Fibroblast of mammary gland (primary cell): ENCODE measurements at regions not wholly inside any gene's neighbourhood (a gene's known extent, or its start where the extent isn't known, plus 50 kb on each side); places are given as distances from the start of the nearest gene placed in this dataset.
A peak's percentile ranks its signal among the peaks of the same experiment; 100 is the strongest.

Experiments
- DNase-seq: peaks from one replicate; pipeline ENCODE4 v3.0.0-alpha.2; 2010; ENCODE audit warnings: low read depth
- H3K4me3 ChIP-seq: 2 replicates; pipeline ENCODE4 v1.5.1; 2011; ENCODE audit warnings: low read depth, mild to moderate bottlenecking, low read length, moderate library complexity; ENCODE audit not compliant: control insufficient read depth
- CTCF ChIP-seq: conservative IDR thresholded peaks from 2 replicates; pipeline ENCODE4 v1.5.1; 2011; ENCODE audit warnings: low read depth, low read length, inconsistent platforms; ENCODE audit not compliant: control insufficient read depth, insufficient read depth

- peak; percentile 54 for DNase-seq
- TF ChIP-seq CTCF: no peak
- no peak overlapping the region for H3K4me3 ChIP-seq
These were observed 210.7 kb upstream of the TLL1 start for GRCh38 chr4:165662341-165662740.

- peak; percentile 51 for DNase-seq
- H3K4me3 ChIP-seq: no peak overlapping the region
- TF ChIP-seq CTCF: no peak
These were observed 209.6 kb upstream of the TLL1 start for GRCh38 chr4:165663411-165663810.

GRCh38 chr4:165666836-165667235 lies 206.2 kb upstream of the TLL1 start:
- DNase-seq: no peak
- H3K4me3 ChIP-seq: no peak overlapping the region
- no peak for TF ChIP-seq CTCF

- no peak for TF ChIP-seq CTCF
These were observed 205.1 kb upstream of the TLL1 start for GRCh38 chr4:165667969-165668368.

GRCh38 chr4:165668694-165669093 lies 204.3 kb upstream of the TLL1 start:
- peak; percentile 21 for DNase-seq
- H3K4me3 ChIP-seq: no peak overlapping the region
- TF ChIP-seq CTCF: no peak

More at GRCh38 chr4:165667969-165668368, 205.1 kb upstream of the TLL1 start:
- no peak for DNase-seq
- H3K4me3 ChIP-seq: no peak overlapping the region

GRCh38 chr4:165677081-165677480 lies 196.0 kb upstream of the TLL1 start:
- no peak overlapping the region for H3K4me3 ChIP-seq
- TF ChIP-seq CTCF: no peak
- no peak for DNase-seq
